ENCODE measurements at regions not wholly inside any gene's neighbourhood (a gene's known extent, or its start where the extent isn't known, plus 50 kb on each side); places are given as distances from the start of the nearest gene placed in this dataset.
A peak's percentile ranks its signal among the peaks of the same experiment; 100 is the strongest.

DNA sequence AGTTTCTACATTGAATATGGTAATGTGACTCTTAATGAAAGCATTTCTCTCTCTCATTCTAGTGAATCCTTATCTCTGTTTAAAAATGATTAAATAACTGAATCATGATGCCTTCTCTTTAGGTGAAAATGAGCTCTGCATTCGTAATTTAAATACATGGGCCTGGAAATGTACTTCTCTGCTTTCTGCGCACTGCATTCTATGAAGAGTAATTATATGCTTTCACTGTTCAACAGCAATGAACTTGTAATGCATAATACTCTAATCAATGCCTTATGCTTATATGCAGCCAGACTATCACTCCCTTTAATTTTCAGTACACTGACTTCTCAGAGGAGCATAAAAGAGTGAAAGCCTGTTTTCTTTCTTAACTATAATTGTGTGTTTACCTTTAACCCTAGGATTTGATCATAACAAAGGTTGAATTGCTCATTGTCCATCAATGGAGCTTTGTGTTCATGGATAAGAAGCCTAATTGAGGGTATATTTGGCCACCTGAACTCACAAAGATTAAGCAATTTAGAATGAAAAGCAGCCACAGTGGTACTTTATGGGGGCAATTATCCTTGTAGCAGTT is 330.8 kb upstream of the PDZRN3 start:
- ATAC-seq (ENCODE audit: poor library complexity) (no peak), DNase-seq (no peak)
- intact Hi-C loops (cut with DNase I), result no loop called here

DNA sequence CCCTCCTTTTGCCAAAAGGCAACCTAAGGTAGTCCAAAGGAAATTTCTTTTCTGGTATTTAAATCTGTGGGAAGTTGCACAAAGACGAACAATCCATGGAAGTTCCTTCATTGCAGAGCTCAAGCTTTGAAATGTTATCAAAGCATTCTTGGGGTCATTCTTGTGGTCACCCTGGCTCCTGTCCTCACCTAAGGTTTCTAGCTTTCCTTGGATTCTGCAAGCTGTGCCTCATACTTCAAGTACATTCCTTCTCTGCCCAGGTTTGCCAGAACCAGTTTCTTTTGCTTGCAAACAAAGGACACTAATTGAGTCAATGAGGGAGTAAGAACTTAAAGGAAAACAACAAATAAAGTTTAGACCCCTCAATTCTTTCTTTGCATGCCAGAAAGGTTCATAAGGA is 329.8 kb upstream of the PDZRN3 start:
- DNase-seq, result no peak
- intact Hi-C loops (cut with DNase I), result no loop called here
- ATAC-seq (ENCODE audit: poor library complexity), result no peak

DNA sequence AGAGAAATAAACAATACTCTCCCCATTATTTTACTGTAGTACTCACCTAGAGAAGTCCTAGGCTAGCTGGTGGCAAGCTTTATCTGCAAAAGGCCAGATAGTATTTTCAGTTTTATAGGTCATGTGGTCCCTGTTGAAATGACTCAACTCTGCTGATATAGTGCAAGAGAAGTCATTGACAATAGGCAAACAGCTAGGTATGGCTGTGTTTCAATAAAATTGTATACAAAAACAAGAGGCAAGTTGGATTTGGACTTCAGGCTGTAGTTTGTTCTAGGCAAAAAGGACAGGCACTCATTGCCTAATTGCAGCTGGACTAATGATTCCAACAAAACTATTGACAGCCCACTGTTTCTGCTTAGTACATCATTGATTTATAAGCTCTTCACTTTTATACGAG is 328.0 kb upstream of the PDZRN3 start:
- ATAC-seq (ENCODE audit: poor library complexity) (no peak), DNase-seq (no peak)
- intact Hi-C loops (cut with DNase I), result no loop called here

DNA sequence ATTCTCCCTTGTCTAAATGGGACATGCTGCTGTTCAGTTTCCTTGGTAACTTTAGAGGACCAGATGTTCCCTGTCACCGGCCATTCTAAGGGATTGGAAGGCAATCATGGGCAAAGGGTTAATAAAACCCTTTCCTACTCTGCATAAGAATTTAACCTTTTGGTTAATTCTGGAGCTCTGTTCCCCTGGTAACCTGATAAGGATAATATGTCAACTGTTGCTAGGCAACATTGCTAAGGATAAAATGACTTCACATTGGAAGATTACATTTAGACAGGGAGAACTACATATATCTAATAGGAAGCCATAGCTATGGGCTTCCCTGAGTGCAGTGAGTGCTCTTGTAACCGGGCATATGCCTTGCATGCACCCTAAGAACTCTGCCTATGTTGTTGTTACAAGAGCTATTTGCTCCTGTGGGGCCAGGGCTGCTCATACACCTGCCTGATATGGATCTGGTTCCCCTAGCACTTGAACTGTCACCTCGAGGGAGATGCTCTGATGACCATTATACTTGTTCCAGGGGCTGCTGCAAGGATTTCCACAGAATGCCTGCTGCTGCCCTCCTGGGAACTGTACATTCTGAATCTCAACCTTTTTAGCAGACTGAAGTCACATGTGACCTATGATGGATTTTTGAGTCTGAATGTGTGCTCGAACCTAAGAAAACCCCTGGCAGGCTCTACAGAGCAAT is 326.3 kb upstream of the PDZRN3 start:
- DNase-seq (no peak), ATAC-seq (ENCODE audit: poor library complexity) (no peak)
- intact Hi-C loops (cut with DNase I), result no loop called here

DNA sequence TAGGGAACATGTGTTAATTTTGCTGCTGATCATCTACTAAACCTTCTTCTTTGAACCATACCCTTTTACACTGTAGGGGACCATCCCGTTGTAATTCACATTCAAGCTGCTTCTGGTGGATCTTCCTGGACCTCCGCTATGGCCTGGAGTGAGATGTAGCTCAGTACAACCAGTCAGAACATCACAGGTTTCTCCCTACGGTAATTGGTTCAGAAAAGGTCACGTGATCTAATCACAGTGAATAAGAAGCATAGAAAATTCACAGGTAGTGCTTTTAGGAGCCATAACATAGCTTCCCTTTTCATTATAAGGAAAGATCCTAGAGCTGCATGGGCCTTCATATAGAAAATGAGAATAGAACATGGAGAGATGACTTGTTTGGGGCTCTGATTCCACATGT is 320.8 kb upstream of the PDZRN3 start:
- no peak for ATAC-seq (ENCODE audit: poor library complexity)
- intact Hi-C loops (cut with DNase I), result no loop called here
- DNase-seq, result no peak

DNA sequence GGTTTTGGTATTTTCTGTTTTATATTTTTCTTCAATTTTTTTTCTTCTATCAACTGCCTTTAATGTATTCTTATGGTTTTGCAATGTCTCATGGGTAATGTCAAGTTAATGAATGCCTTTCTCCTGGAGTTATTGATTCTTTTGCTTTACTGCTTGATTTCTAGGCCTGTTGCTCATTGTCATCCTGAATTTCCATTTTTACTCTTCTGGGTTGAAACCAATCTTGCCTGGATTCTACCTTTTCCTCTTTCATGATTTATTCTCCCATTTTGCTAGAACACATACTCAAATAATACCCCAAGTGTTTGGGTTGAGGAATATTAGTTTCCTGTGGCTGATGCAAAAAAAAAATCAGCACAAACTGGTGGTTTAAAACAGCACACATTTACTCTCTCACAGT is 315.2 kb upstream of the PDZRN3 start:
- intact Hi-C loops (cut with DNase I), result no loop called here
- no peak for DNase-seq
- ATAC-seq (ENCODE audit: poor library complexity), result no peak

DNA sequence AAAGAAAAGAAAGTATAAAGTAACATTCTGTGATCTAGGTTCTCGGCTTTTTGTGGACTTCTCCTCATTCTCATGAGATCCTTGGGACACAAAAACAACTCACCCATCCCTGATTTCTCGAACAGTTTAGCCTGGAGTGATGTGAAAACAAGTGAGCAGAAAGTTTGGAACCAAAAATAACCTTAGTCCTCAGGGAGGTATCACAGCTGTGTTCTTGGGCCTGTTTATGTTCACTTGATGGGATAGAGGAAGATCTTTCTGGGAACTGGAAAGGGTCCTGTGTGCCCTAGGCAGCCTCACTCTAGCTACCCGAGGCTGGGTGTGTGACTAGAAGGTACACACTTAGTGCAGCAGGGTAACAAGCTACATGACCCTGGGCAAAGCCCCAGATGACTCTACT is 308.8 kb upstream of the PDZRN3 start:
- ATAC-seq (ENCODE audit: poor library complexity), result peak; percentile 72
- intact Hi-C loops (cut with DNase I), result no loop called here
- no peak for DNase-seq

DNA sequence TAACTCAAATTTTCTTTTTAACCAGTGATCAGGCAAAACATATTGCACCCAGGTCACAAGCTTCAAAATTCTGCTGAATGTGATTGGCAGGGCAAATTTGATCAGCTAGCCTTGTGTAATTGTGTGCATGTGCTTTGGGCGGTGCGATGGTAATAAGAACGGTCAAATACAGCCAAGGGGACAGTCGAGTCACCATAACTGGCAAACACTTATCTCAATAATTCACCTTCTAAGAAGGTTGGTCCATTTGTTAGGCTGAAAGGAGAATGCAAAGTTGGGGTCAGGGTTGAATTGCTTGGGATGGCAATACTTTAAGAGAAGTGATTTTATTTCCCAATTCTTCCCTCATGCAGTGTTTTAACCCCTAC is 302.4 kb upstream of the PDZRN3 start:
- DNase-seq (no peak), ATAC-seq (ENCODE audit: poor library complexity) (no peak)
- intact Hi-C loops (cut with DNase I), result no loop called here

DNA sequence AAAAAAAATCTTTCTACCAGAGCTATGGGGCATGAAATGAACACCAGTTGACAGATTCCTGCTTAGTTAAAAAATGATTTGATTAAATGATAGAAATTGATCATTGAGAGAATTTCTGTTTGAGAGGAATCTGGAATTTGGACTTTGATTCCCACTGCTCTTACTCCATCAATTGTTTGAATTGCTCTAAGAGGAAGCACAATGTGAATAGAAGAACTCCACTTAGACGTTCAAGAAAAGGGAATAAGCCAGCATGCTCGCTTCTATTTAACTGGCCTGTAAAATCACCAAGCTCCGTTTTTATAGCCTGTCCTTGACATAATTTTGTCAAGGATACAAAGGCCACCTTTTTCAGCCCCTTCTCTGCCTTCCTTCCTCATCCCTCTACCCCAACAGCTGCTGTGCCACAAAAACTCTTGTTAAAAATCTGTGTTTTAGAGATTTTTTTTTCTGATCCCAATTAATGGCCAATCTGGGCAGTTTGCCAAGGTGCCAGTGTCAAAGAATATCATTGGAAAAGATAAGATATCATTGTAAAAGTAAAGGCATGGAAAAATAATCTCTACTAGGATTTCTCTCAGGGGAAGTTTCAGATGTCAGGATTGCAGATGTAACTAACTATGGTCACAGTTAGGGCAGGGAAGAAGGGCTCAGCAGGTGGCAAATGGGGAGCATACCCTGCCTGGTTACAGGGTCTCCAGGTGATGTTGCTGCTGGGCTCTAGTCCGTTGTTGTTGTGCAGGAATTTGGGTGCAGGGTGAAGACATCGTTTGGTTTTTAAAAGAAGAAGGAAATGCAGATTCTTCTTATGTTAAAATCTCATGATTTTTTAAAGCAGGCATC is 301.8 kb upstream of the PDZRN3 start:
- no peak for ATAC-seq (ENCODE audit: poor library complexity)
- no peak for DNase-seq
- intact Hi-C loops (cut with DNase I), result no loop called here

DNA sequence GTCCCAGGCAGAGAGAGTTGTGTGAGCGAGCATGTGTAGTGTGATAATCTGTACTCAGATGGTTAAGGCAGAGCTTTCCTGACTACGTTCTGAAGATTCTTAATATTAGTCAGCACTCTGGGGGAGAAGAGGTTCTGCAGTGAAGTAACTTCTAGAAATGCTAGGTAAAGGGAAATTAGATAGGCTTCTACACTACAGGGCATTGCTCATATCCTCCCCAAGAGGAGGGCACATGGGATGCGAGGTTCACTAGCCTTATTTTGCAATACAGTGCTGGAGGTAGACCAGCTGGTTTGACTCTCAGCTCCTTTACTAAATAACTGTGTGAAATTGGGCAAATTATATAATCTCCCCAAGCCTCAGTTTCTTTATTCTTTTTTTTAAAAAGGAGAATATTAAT is 300.3 kb upstream of the PDZRN3 start:
- intact Hi-C loops (cut with DNase I), result no loop called here
- ATAC-seq (ENCODE audit: poor library complexity), result no peak
- no peak for DNase-seq

DNA sequence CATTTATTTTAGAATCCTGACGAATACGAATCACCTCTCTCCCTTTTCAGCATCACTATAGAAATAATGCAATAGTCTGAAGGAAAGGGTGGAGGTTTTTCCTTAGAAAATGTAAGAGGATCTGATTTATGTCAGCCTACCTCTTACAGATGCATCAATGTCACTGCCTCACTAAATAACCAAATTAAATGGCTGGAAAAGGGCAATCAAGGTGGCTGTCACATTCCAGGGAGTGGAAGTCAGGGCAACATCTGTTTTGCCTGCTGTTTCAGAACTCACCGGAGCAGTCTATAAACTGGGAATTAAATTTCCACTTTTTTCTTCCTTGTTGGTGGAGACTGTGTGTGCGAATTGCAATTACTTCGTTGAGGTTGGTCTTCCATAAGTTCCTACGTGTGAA is 299.3 kb upstream of the PDZRN3 start:
- intact Hi-C loops (cut with DNase I), result no loop called here
- ATAC-seq (ENCODE audit: poor library complexity) (no peak), DNase-seq (no peak)

DNA sequence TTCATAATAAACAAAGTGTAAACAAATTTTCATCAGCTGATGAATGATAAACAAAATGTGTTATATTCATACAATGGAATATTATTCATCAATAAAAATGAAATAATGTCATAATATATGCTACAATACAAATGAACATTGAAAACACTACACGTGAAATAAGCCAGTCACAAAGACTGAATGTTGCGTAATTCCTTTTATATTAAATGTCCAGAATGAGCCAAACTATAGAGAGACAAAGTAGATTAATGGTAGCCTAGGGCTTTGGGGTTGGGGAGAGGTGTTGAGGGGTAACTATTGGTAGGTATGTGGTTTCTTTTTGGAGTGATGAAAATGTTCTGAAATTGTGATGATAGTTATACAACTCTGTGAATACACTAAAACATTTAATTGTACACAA is 292.9 kb upstream of the PDZRN3 start:
- ATAC-seq (ENCODE audit: poor library complexity) (no peak), DNase-seq (no peak)
- intact Hi-C loops (cut with DNase I), result no loop called here

DNA sequence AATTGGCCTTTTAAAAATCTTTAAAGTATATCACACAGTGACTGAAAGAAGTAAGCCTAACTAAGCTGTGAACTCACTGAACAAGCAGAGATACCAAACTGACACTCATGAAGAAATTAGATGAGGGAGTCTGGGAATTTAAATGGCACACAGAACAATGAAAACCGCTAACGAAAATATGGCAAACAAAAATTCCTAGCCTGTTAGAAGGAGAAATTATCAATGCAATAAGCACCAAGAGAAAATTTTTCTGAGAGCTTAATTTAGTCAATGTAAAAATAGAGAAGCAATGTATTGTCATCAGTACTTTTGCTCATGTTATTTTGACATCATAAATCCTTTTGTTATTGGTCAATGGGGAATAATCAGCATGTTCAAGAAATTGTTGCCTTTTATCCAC is 291.1 kb upstream of the PDZRN3 start:
- ATAC-seq (ENCODE audit: poor library complexity), result no peak
- intact Hi-C loops (cut with DNase I), result no loop called here
- DNase-seq, result no peak

DNA sequence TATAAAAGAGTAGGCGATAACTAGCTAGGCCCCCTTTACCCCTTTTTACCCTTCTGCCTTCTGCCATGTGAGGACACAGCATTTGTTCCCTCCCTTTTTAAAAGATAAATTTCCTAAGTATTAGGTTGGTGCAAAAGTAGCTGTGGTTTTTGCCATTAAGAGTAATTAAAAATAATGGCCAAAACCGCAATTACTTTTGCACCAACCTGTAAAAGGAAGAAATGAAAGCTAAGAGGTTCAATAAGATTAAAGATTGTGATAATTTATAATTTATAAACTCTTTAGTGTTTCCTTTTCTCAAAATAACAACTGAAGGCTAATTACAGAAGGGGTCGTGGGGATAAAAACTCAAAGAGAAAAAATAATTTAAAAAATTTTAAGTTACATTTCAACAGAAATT is 283.5 kb upstream of the PDZRN3 start:
- no peak for ATAC-seq (ENCODE audit: poor library complexity)
- intact Hi-C loops (cut with DNase I), result no loop called here
- DNase-seq, result no peak

DNA sequence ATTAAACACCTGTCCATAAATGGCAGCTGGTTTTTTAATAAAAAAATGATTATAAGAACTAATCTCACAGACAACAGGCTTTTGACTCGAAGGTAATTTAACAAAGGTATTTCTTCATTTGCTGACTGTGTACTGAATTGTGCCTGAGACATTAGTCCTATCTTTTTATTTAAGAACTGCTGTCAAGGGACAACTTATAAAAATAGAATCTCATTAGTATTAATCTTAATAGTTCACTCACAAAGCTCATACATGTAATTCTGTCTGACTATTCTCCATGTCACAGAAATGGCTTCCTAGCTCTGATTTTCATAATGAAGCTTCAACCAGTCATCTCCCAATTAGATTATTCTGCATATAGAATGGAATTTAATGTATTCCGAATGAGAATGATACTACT is 276.9 kb upstream of the PDZRN3 start:
- DNase-seq, result no peak
- no peak for ATAC-seq (ENCODE audit: poor library complexity)
- intact Hi-C loops (cut with DNase I), result no loop called here

DNA sequence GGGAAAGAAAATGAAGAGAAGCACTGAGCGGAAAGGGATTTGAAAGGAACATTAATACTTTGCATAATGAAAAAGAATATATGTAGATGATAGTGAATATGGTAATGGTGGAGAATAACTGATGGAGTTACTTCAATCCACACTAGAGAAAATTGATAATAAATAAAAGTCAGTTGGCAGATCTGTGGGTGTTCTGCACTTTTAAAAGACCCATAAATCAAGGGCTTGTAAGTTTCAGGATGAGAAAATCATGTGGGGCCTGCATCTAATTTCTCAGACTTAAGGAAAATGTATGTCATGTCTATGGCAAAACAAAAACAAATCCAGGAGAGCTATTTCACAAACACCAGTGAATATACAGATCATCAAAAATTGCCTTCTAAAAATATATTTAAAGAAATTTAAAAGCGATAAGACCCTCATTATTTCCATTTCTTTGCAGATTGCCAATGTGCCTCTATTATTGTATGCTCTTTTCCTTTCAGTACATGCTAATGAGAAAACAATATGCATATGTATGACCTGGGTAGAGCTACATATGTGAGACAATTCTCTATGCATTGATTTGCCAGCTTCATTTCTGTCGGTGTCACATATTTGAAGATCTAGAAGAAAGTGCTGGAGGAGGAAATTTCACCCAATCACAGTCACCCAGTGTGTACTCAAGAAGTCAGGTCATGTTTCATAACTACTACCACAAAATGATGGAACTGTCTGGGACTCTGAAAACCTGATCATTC is 269.9 kb upstream of the PDZRN3 start:
- ATAC-seq (ENCODE audit: poor library complexity), result no peak
- intact Hi-C loops (cut with DNase I), result no loop called here
- no peak for DNase-seq

DNA sequence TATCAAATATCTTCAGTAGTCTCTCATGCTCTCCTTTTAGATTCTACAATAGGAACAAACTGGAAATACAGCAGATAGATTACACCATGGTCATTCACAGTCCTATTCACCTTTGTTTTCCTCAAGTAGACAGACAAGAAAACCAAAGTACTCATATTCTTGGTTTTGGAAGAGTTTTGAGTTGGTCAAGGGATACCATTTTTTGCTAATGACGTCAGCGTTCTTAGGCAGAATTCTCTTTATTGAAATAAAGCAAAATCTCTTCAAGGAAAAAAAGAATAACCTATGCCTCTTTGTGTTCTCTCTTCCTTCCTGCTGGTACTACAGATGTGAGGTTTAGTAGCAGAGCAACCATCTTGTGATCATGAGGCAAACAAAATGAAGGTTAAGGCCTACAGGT is 268.3 kb upstream of the PDZRN3 start:
- DNase-seq, result no peak
- intact Hi-C loops (cut with DNase I), result no loop called here
- ATAC-seq (ENCODE audit: poor library complexity), result no peak

DNA sequence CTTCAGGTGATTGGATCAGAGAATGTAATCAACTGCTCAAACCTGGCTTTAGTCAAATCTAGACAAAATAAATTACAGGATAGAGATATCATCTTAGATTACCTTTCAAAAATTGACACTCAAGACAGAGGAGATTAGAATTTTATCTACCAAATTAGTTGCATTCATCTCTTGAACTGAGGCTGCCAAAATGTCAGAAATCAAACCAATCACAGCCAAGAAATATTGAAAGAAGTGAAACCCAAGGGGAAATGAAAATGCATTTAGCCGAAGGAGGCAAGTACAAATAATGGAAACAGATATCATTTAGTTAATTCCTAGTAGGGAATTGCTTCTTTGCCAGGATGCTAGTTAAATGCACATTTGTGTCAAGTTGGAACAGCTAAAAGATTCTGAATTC is 261.1 kb upstream of the PDZRN3 start:
- ATAC-seq (ENCODE audit: poor library complexity), result no peak
- no peak for DNase-seq
- intact Hi-C loops (cut with DNase I), result no loop called here

DNA sequence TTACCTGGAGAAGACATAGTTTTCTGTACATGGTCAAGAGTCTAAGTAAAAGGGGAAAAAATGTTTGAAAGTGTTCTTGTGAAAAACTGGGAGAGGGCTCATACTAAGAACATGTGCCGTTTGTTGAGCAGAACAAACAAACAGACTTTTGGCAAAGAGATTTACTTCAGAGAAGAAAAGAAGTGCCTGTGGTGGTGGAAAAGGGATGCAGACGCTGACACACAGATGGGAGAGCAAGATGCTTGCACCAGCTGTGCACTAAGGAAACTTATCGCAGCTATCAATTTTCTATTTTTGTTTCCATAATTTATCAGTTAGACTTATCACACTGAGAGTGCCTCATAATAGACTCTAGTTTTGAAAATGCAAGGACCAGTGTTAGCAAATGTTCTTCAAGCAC is 259.6 kb upstream of the PDZRN3 start:
- intact Hi-C loops (cut with DNase I), result no loop called here
- ATAC-seq (ENCODE audit: poor library complexity) (no peak), DNase-seq (no peak)

DNA sequence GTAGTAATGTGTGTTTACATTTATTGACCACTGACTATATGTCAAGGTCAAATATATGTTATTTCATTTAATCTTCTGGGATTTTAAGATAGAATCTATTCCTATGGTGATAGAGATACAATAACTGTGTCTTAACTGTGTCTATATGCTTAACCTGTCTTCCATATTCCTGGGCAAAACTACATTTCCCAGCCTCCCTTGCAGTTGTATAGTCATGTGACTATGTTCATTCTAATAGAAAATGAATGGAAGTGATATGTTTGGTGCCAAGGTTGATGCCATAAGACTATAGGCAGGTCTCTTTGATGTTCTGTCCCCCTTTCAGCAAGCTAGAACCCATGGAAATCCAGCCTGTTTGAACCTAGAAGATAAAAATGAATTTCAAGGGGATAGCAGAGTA is 258.8 kb upstream of the PDZRN3 start:
- intact Hi-C loops (cut with DNase I), result no loop called here
- ATAC-seq (ENCODE audit: poor library complexity), result no peak
- no peak for DNase-seq
